Fibroblast of lung (primary cell): ENCODE measurements at regions not wholly inside any gene's neighbourhood (a gene's known extent, or its start where the extent isn't known, plus 50 kb on each side); places are given as distances from the start of the nearest gene placed in this dataset.

ENCODE experiments used
- DNase-seq, 2 donors: peaks; one replicate each; pipeline versions ENCODE4 v3.0.0 to v3.0.0-alpha.2; 2010; ENCODE audit warnings: low read depth in 2 of 2
- H2AFZ ChIP-seq: 2 replicates; pipeline ENCODE4 v1.5.1; 2012; ENCODE audit warnings: low read length, control low read depth, inconsistent platforms
- H3K27ac ChIP-seq: 2 replicates; pipeline ENCODE4 v1.5.1; 2011; ENCODE audit warnings: low read length, control low read depth; ENCODE audit not compliant: insufficient read depth
- H3K27me3 ChIP-seq: 2 replicates; pipeline ENCODE4 v1.5.1; 2011; ENCODE audit warnings: mild to moderate bottlenecking, low read length; ENCODE audit not compliant: control insufficient read depth, insufficient read depth
- H3K36me3 ChIP-seq: 2 replicates; pipeline ENCODE4 v1.5.1; 2011; ENCODE audit warnings: low read length; ENCODE audit not compliant: control insufficient read depth, insufficient read depth
- H3K4me1 ChIP-seq: 2 replicates; pipeline ENCODE4 v1.5.1; 2011; ENCODE audit warnings: low read length; ENCODE audit not compliant: control insufficient read depth, insufficient read depth; ENCODE audit errors: extremely low read depth
- H3K4me2 ChIP-seq: 2 replicates; pipeline ENCODE4 v1.5.1; 2011; ENCODE audit warnings: low read length, control low read depth; ENCODE audit not compliant: insufficient read depth; ENCODE audit errors: extremely low read depth
- H3K4me3 ChIP-seq, 4 experiments: fragments of 200-600 bp in 1 of 4; sonication (generic) in 1 of 4; replicated peaks in 1 of 4; 2 replicates each; pipeline ENCODE4 v1.5.1; 2011 to 2016; ENCODE audit warnings: low read length in 4 of 4, low read depth in 3 of 4, mild to moderate bottlenecking in 3 of 4, control low read depth in 2 of 4, inconsistent platforms in 1 of 4, mixed read lengths in 1 of 4; ENCODE audit not compliant: insufficient read depth in 1 of 4; ENCODE audit errors: control extremely low read depth in 1 of 4
- H3K79me2 ChIP-seq: 2 replicates; pipeline ENCODE4 v1.5.1; 2012; ENCODE audit warnings: mild to moderate bottlenecking, low read length, inconsistent platforms; ENCODE audit not compliant: control insufficient read depth, insufficient read depth
- H3K9ac ChIP-seq: 2 replicates; pipeline ENCODE4 v1.5.1; 2011; ENCODE audit warnings: mild to moderate bottlenecking, low read length, control low read depth; ENCODE audit not compliant: insufficient read depth
- H3K9me3 ChIP-seq: 2 replicates; pipeline ENCODE4 v1.5.1; 2012; ENCODE audit warnings: low read depth, low read length; ENCODE audit not compliant: control insufficient read depth, insufficient read depth
- H4K20me1 ChIP-seq: 2 replicates; pipeline ENCODE4 v1.5.1; 2011; ENCODE audit warnings: low read length; ENCODE audit not compliant: control insufficient read depth, insufficient read depth; ENCODE audit errors: extremely low read depth
- CTCF ChIP-seq, 2 donors: IDR thresholded peaks in 1 of 2; conservative IDR thresholded peaks in 1 of 2; 1 replicate in 1 of 2; 2 replicates in 1 of 2; pipeline ENCODE4 v1.5.1; 2011 to 2012; ENCODE audit warnings: low read length in 2 of 2, control low read depth in 1 of 2, inconsistent platforms in 1 of 2, low read depth in 1 of 2, mild to moderate bottlenecking in 1 of 2
- EZH2 ChIP-seq: IDR thresholded peaks from 2 replicates; pipeline ENCODE4 v1.5.1; 2012; ENCODE audit warnings: low read length, control low read depth, mild to moderate bottlenecking; ENCODE audit errors: missing control alignments

- Histone ChIP-seq H3K27ac (no peak overlapping the region), H3K9me3 (no peaks in the 10 kb centered on the region), H3K36me3 (no peaks in the 10 kb centered on the region), H3K4me2 (no peak overlapping the region), H3K27me3 (no peaks in the 10 kb centered on the region), H3K9ac (no peak overlapping the region), H3K79me2 (no peaks in the 10 kb centered on the region), H3K4me3 (no peak overlapping the region), H4K20me1 (no peaks in the 10 kb centered on the region), H3K4me1 (no peaks in the 10 kb centered on the region), H2AFZ (no peak overlapping the region)
- TF ChIP-seq EZH2 (no peak), CTCF (conservative IDR thresholded peaks at IDR 0.05 in 1 of 2, IDR thresholded peaks at IDR 0.05 in 1 of 2; ENCODE audit: low read depth in 1 of 2, low read length in 2 of 2) (no peak)
- peak in 1 of 2 donors; percentile 52 for DNase-seq
Measured at GRCh38 chrX:40423299-40423698, 157.5 kb upstream of the ATP6AP2 start.

GRCh38 chrX:40422021-40422420 lies 158.7 kb upstream of the ATP6AP2 start:
- Histone ChIP-seq H3K9me3 (no peaks in the 10 kb centered on the region), H3K36me3 (no peaks in the 10 kb centered on the region), H3K4me2 (no peak overlapping the region), H3K27me3 (no peaks in the 10 kb centered on the region), H3K27ac (no peak overlapping the region), H3K4me3 (no peak overlapping the region), H3K4me1 (no peaks in the 10 kb centered on the region), H3K79me2 (no peaks in the 10 kb centered on the region), H2AFZ (no peak overlapping the region), H4K20me1 (no peaks in the 10 kb centered on the region), H3K9ac (no peak overlapping the region)
- TF ChIP-seq CTCF (conservative IDR thresholded peaks at IDR 0.05 in 1 of 2, IDR thresholded peaks at IDR 0.05 in 1 of 2; ENCODE audit: low read depth in 1 of 2, low read length in 2 of 2) (no peak), EZH2 (no peak)
- no peak for DNase-seq

DNA sequence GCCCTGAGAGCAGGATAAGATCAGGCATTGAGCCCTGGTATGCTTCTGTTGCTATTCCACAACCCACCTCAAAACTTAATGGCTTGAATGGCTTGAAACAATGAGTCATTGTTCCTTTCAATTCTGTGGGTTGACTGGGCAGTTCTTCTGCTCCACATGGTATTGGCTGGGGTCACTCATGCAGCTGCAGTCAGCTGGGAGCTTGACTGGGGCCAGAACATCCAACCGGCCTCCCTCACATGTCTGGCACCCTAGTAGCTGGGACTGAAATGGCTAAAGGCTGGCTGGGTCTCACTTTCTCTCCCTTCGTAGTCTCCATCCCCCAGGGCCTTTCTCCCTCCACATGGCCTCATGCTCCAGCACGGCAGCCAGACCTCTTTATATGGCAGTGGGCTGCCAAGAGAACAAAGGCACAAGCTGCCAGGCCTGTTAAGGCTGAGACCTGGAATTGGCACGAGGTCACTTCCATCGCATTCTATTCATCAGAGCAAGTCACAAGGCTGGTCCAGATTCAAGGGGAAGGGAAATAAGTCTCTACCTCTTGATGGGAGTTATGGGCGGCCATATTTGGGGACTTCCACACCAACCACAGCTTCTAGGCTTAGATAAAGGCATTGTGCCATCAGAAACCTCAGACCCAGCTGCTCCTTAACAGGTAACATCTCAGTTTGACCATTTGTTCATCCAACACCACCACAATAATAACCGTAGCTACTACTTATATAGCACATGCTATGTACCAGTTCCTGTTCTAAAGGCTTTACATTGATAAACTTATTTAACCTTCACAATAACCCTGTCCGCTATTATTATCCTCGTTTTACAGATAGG lies 159.7 kb upstream of the ATP6AP2 start:
- TF ChIP-seq CTCF (conservative IDR thresholded peaks at IDR 0.05 in 1 of 2, IDR thresholded peaks at IDR 0.05 in 1 of 2; ENCODE audit: low read depth in 1 of 2, low read length in 2 of 2) (no peak), EZH2 (no peak)
- no peaks in the 10 kb centered on the region for H3K4me1 ChIP-seq
- H4K20me1 ChIP-seq, result no peaks in the 10 kb centered on the region
- no peak overlapping the region for H3K27ac ChIP-seq
- peak in 1 of 2 donors; percentile 77 for DNase-seq
- H3K9ac ChIP-seq, result no peak overlapping the region
- no peak overlapping the region for H3K4me2 ChIP-seq
- no peaks in the 10 kb centered on the region for H3K9me3 ChIP-seq
- no peaks in the 10 kb centered on the region for H3K27me3 ChIP-seq
- no peak overlapping the region for H2AFZ ChIP-seq
- no peak overlapping the region for H3K4me3 ChIP-seq
- H3K36me3 ChIP-seq, result no peaks in the 10 kb centered on the region
- H3K79me2 ChIP-seq, result no peaks in the 10 kb centered on the region
